ENCODE measurements at regions not wholly inside any gene's neighbourhood (a gene's known extent, or its start where the extent isn't known, plus 50 kb on each side); places are given as distances from the start of the nearest gene placed in this dataset.

- no peaks in the 10 kb centered on the region for H3K9me3 ChIP-seq (ENCODE audit: low read length)
- intact Hi-C loops (cut with micrococcal nuclease), result no loop called here
- no peaks in the 10 kb centered on the region for H3F3A ChIP-seq (ENCODE audit: low read length, unreplicated experiment)
- no peak overlapping the region for H3K9ac ChIP-seq (ENCODE audit: low read length)
- ChIA-PET POLR2A (ENCODE audit: unreplicated experiment) (no interaction called here), CTCF (no interaction called here)
- peaks cover 10% of the 10 kb centered on the region for H3K4me1 ChIP-seq (ENCODE audit: insufficient read depth, low read length)
- ATAC-seq, result 0 out of 2 replicates have a peak, but pooled peaks have one; percentile 27
- no peak overlapping the region for H3K27ac ChIP-seq (ENCODE audit: low read length)
- no peak overlapping the region for H2AFZ ChIP-seq (ENCODE audit: low read length)
- H3K79me2 ChIP-seq (ENCODE audit: low read length), result no peaks in the 10 kb centered on the region
- H4K20me1 ChIP-seq (ENCODE audit: low read length), result no peaks in the 10 kb centered on the region
- no peak overlapping the region for H3K4me3 ChIP-seq (ENCODE audit: low read length)
- no peaks in the 10 kb centered on the region for H3K36me3 ChIP-seq (ENCODE audit: low read depth, low read length)
- no peak overlapping the region for H3K4me2 ChIP-seq (ENCODE audit: low read length)
- DNase-seq, result no peak
- no TSS peak for BruUV-seq (replicated peaks)
- no peaks in the 10 kb centered on the region; the same call in 1 of the 2 replicates for H3K9me2 ChIP-seq (replicated peaks; ENCODE audit: low read length)
- no peak for TF ChIP-seq EZH2phosphoT487 (IDR thresholded peaks at IDR 0.05; ENCODE audit: borderline replicate concordance, low read length)
- no peaks in the 10 kb centered on the region for H3K27me3 ChIP-seq (ENCODE audit: low read length)
Measured at GRCh38 chr11:11732116-11732515, 109.7 kb upstream of the USP47 start.

GRCh38 chr11:11731311-11732083 is 109.7 kb upstream of the GALNT18 start:
- POLR2A ChIA-PET (ENCODE audit: unreplicated experiment), result no interaction called here

GRCh38 chr11:11728386-11728785 is 106.6 kb upstream of the GALNT18 start:
- CTCF ChIA-PET, result no interaction called here
- H3K9ac ChIP-seq (ENCODE audit: low read length), result no peak overlapping the region
- H3K4me3 ChIP-seq (ENCODE audit: low read length), result no peak overlapping the region
- H3K36me3 ChIP-seq (ENCODE audit: low read depth, low read length), result no peaks in the 10 kb centered on the region
- H3K4me2 ChIP-seq (ENCODE audit: low read length), result no peak overlapping the region
- no peak overlapping the region for H2AFZ ChIP-seq (ENCODE audit: low read length)
- no peaks in the 10 kb centered on the region for H4K20me1 ChIP-seq (ENCODE audit: low read length)
- peaks cover 10% of the 10 kb centered on the region for H3K4me1 ChIP-seq (ENCODE audit: insufficient read depth, low read length)
- no peaks in the 10 kb centered on the region for H3K9me3 ChIP-seq (ENCODE audit: low read length)
- H3K9me2 ChIP-seq (replicated peaks; ENCODE audit: low read length), result no peaks in the 10 kb centered on the region; the same call in 1 of the 2 replicates
- POLR2A ChIA-PET (ENCODE audit: unreplicated experiment), result no interaction called here
- H3K79me2 ChIP-seq (ENCODE audit: low read length), result no peaks in the 10 kb centered on the region
- TF ChIP-seq EZH2phosphoT487 (IDR thresholded peaks at IDR 0.05; ENCODE audit: borderline replicate concordance, low read length) (no peak), CTCF (conservative IDR thresholded peaks at IDR 0.05; ENCODE audit: low read depth, low read length) (no peak), EZH2 (IDR thresholded peaks at IDR 0.05; ENCODE audit: low read length, unreplicated experiment) (no peak)
- BruUV-seq (replicated peaks), result no TSS peak
- ATAC-seq, result no peak
- intact Hi-C loops (cut with micrococcal nuclease), result no loop called here
- H3K27ac ChIP-seq (ENCODE audit: low read length), result no peak overlapping the region
- H3K27me3 ChIP-seq (ENCODE audit: low read length), result no peaks in the 10 kb centered on the region
- H3F3A ChIP-seq (ENCODE audit: low read length, unreplicated experiment), result no peaks in the 10 kb centered on the region
- DNase-seq, result no peak

More at GRCh38 chr11:11731311-11732083, 109.7 kb upstream of the GALNT18 start:
- Histone ChIP-seq H3K27me3 (ENCODE audit: low read length) (no peaks in the 10 kb centered on the region), H2AFZ (ENCODE audit: low read length) (no peak overlapping the region), H3K4me2 (ENCODE audit: low read length) (no peak overlapping the region), H3K9me3 (ENCODE audit: low read length) (no peaks in the 10 kb centered on the region), H3K4me3 (ENCODE audit: low read length) (no peak overlapping the region), H3K9me2 (replicated peaks; ENCODE audit: low read length) (no peaks in the 10 kb centered on the region; the same call in 1 of the 2 replicates), H3F3A (ENCODE audit: low read length, unreplicated experiment) (no peaks in the 10 kb centered on the region), H3K9ac (ENCODE audit: low read length) (no peak overlapping the region), H3K27ac (ENCODE audit: low read length) (no peak overlapping the region), H3K4me1 (ENCODE audit: insufficient read depth, low read length) (peaks cover 10% of the 10 kb centered on the region), H4K20me1 (ENCODE audit: low read length) (no peaks in the 10 kb centered on the region), H3K79me2 (ENCODE audit: low read length) (no peaks in the 10 kb centered on the region), H3K36me3 (ENCODE audit: low read depth, low read length) (no peaks in the 10 kb centered on the region)
- TF ChIP-seq CTCF (conservative IDR thresholded peaks at IDR 0.05; ENCODE audit: low read depth, low read length) (no peak), EZH2 (IDR thresholded peaks at IDR 0.05; ENCODE audit: low read length, unreplicated experiment) (no peak), EZH2phosphoT487 (IDR thresholded peaks at IDR 0.05; ENCODE audit: borderline replicate concordance, low read length) (no peak)
- intact Hi-C loops (cut with micrococcal nuclease), result no loop called here
- DNase-seq (peak; percentile 65), ATAC-seq (peak; percentile 94)
- CTCF ChIA-PET, result no interaction called here
- BruUV-seq (replicated peaks), result no TSS peak
